OCI-LY3 (cell line): ENCODE measurements at regions not wholly inside any gene's neighbourhood (a gene's known extent, or its start where the extent isn't known, plus 50 kb on each side); places are given as distances from the start of the nearest gene placed in this dataset.
"Not testable (repeated sequence)": the region's sequence is repeated elsewhere in the genome, so short reads cannot be mapped to it uniquely, and the experiment has no call there.

Experiments
- H2AFZ ChIP-seq: fragments of 200-600, 300-600 bp; shearing (Covaris generic); 2 replicates; pipeline ENCODE4 v1.6.0; 2014; ENCODE audit warnings: antibody characterized with exemption, low read depth, low read length
- H3K27ac ChIP-seq: fragments of 200-600, 300-600 bp; sonication (generic); 2 replicates; pipeline ENCODE4 v1.5.1; 2014; ENCODE audit warnings: mild to moderate bottlenecking, low read length, moderate library complexity, mixed read lengths
- H3K27me3 ChIP-seq: fragments of 200-600, 300-600 bp; sonication (generic); 2 replicates; pipeline ENCODE4 v1.6.1; 2014; ENCODE audit warnings: low read depth, low read length, mixed read lengths
- H3K36me3 ChIP-seq: fragments of 200-600, 300-600 bp; sonication (generic); replicated peaks from 2 replicates; pipeline ENCODE3; 2014; ENCODE audit warnings: low read depth, low read length, mixed read lengths
- H3K4me1 ChIP-seq: fragments of 300-600, 200-600 bp; sonication (generic); 2 replicates; pipeline ENCODE4 v1.6.1; 2014; ENCODE audit warnings: low read length, mixed read lengths
- H3K4me2 ChIP-seq: fragments of 200-600, 300-600 bp; sonication (generic); 2 replicates; pipeline ENCODE4 v1.6.1; 2014; ENCODE audit warnings: low read length, mixed read lengths
- H3K4me3 ChIP-seq: fragments of 300-600, 200-600 bp; sonication (generic); 2 replicates; pipeline ENCODE4 v1.5.1; 2014; ENCODE audit warnings: antibody characterized with exemption, mild to moderate bottlenecking, low read length, moderate library complexity
- H3K79me2 ChIP-seq: fragments of 300-600, 200-600 bp; shearing (Covaris generic); 2 replicates; pipeline ENCODE4 v1.6.1; 2014; ENCODE audit warnings: mild to moderate bottlenecking, low read length, mixed read lengths
- H3K9ac ChIP-seq: fragments of 300-600, 200-600 bp; shearing (Covaris generic); 2 replicates; pipeline ENCODE4 v1.6.0; 2014; ENCODE audit warnings: mild to moderate bottlenecking, low read length, moderate library complexity
- H3K9me3 ChIP-seq: fragments of 200-600, 300-600 bp; shearing (Covaris generic); 2 replicates; pipeline ENCODE4 v1.6.1; 2014; ENCODE audit warnings: low read length, mixed read lengths; ENCODE audit not compliant: insufficient read depth
- H4K20me1 ChIP-seq: fragments of 200-600, 300-600 bp; sonication (generic); 2 replicates; pipeline ENCODE4 v1.6.1; 2016; ENCODE audit warnings: low read length, mixed read lengths; ENCODE audit not compliant: insufficient read depth
- EZH2phosphoT487 ChIP-seq: fragments of 200-600 bp; shearing (Covaris generic); IDR thresholded peaks from 2 replicates; pipeline ENCODE4 v1.6.1; 2018; ENCODE audit warnings: antibody characterized with exemption, mixed run types, low read depth
- TF ChIP-seq, protein P1 (sequence below): fragments of 200-600, 300-600 bp; sonication (generic); IDR thresholded peaks from 2 replicates; pipeline ENCODE4 v1.5.1; 2014; ENCODE audit warnings: antibody characterized with exemption, low read length, low read depth

DNA sequence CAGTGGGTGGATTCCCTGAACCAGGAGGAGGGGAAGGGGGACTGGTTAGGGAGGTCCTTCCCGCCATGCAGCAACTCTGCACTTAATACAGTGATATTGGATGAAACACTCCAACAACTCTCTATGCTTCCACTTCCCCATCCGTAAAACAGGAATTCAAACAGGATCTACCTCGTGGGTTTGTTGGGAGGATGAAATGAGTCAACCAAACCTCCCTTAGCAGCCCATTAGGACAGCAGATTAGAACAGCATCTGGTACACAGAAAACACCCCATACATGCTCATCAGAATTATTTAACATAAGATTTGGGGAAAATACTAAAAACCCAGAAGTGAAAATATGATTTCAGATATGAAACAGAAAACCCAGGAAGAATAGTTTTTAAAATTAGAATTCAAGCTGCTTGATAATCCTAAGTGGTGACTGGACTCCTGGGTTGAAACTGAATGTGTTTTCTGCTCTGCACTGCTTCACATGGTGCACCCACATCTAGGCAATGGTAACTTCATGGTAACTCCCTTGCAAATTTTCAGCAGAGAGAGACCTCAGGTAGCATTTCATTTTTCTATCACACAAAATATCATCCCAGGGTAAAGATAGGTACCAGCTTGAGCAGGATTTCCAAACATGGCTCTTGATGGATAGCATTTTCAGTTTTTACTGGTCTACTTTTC, 326.8 kb upstream of the FRG2C start:
- no peaks in the 10 kb centered on the region for H3K9me3 ChIP-seq
- peak overlapping the region; percentile 85 for H3K4me2 ChIP-seq
- no peaks in the 10 kb centered on the region for H4K20me1 ChIP-seq
- no peaks in the 10 kb centered on the region for H3K79me2 ChIP-seq
- H3K9ac ChIP-seq: peak overlapping the region; percentile 65; the same call in 1 of the 2 replicates
- H3K27ac ChIP-seq: peak overlapping the region; percentile 90
- 0 out of 2 replicates have a peak, but pooled peaks cover 4% of the 10 kb centered on the region for H3K27me3 ChIP-seq
- H3K4me3 ChIP-seq: peak overlapping the region; percentile 65
- no peak overlapping the region for H2AFZ ChIP-seq
- H3K4me1 ChIP-seq: peaks cover 79% of the 10 kb centered on the region
- TF ChIP-seq EZH2phosphoT487: no peak; the same call in 1 of the 2 replicates
- TF ChIP-seq, protein P1, sequence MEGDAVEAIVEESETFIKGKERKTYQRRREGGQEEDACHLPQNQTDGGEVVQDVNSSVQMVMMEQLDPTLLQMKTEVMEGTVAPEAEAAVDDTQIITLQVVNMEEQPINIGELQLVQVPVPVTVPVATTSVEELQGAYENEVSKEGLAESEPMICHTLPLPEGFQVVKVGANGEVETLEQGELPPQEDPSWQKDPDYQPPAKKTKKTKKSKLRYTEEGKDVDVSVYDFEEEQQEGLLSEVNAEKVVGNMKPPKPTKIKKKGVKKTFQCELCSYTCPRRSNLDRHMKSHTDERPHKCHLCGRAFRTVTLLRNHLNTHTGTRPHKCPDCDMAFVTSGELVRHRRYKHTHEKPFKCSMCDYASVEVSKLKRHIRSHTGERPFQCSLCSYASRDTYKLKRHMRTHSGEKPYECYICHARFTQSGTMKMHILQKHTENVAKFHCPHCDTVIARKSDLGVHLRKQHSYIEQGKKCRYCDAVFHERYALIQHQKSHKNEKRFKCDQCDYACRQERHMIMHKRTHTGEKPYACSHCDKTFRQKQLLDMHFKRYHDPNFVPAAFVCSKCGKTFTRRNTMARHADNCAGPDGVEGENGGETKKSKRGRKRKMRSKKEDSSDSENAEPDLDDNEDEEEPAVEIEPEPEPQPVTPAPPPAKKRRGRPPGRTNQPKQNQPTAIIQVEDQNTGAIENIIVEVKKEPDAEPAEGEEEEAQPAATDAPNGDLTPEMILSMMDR: no peak
- no peaks in the 10 kb centered on the region for H3K36me3 ChIP-seq

DNA sequence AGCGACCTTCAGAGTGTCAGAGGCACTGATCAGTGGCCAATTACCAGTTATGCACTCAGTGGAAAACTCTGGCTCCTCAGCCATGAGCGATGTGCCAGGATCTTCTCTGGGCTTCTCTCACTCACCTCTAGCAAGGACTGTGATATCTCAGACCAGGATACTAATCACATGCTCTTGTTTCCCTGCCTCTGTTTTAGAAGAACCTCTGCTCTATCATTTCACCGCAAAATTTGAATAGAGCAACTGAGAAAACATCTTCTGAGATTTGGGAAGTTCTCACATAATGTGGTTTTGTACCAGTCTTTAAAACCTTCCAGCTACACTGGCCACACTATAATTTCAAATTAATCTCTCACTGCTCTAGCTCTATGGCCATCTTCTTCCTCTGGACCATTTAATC, 325.8 kb upstream of the FRG2C start:
- no peak overlapping the region for H2AFZ ChIP-seq
- no peaks in the 10 kb centered on the region for H3K9me3 ChIP-seq
- TF ChIP-seq, protein P1: no peak
- no peak for TF ChIP-seq EZH2phosphoT487
- H3K4me1 ChIP-seq: peaks cover 87% of the 10 kb centered on the region
- H3K4me2 ChIP-seq: peak overlapping the region; percentile 85
- peak overlapping the region; percentile 90 for H3K27ac ChIP-seq
- H3K27me3 ChIP-seq: 0 out of 2 replicates have a peak, but pooled peaks cover 4% of the 10 kb centered on the region
- no peaks in the 10 kb centered on the region for H4K20me1 ChIP-seq
- H3K79me2 ChIP-seq: no peaks in the 10 kb centered on the region
- peak overlapping the region; percentile 65 for H3K4me3 ChIP-seq
- no peaks in the 10 kb centered on the region for H3K36me3 ChIP-seq
- H3K9ac ChIP-seq: peak overlapping the region; percentile 65

DNA sequence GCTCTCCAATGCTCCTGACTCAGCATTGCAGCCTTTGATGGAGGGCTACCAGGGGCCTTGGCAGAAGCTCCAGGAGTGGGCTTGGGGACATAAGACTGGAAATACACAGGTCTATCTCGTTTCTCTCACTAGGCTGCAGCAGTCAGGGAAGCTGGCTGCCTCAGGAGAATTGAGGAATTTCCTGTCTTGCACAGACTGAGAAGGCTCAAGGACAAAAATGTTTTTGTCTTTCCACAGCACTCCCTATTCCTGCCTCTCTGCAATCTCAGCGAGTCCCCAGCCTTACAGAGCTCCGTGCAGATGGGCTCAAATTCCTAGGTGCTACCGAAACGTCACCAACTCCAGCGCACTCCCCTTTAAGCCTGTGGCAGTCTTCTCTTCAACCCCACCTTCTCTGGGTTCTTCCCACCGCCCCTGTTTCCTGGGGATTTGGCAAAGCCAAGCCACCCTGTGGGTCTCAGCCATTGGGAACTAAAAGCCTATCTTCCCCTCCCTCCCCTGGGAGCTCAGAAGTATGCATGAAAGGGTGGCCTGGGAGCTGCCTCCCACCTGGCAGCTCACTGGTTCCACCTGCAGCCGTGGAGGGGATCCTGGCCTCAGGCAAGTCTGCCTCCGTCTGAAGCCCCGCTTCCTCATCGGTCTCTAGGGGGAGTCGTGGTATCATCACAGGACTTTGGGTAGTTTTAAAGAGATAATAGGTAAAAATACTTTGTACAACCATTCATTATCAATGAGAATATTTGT, 322.6 kb upstream of the FRG2C start:
- peaks cover 79% of the 10 kb centered on the region for H3K4me1 ChIP-seq
- no peaks in the 10 kb centered on the region for H3K79me2 ChIP-seq
- no peaks in the 10 kb centered on the region for H3K36me3 ChIP-seq
- no peaks in the 10 kb centered on the region for H3K27me3 ChIP-seq
- H3K4me3 ChIP-seq: no peak overlapping the region
- H4K20me1 ChIP-seq: no peaks in the 10 kb centered on the region
- peak overlapping the region; percentile 71 for H3K27ac ChIP-seq
- peak overlapping the region; percentile 59 for H3K4me2 ChIP-seq
- peak overlapping the region; percentile 44; the same call in 1 of the 2 replicates for H3K9ac ChIP-seq
- no peaks in the 10 kb centered on the region for H3K9me3 ChIP-seq
- H2AFZ ChIP-seq: no peak overlapping the region
- no peak for TF ChIP-seq EZH2phosphoT487
- TF ChIP-seq, protein P1: peak; percentile 45; the same call in 1 of the 2 replicates

DNA sequence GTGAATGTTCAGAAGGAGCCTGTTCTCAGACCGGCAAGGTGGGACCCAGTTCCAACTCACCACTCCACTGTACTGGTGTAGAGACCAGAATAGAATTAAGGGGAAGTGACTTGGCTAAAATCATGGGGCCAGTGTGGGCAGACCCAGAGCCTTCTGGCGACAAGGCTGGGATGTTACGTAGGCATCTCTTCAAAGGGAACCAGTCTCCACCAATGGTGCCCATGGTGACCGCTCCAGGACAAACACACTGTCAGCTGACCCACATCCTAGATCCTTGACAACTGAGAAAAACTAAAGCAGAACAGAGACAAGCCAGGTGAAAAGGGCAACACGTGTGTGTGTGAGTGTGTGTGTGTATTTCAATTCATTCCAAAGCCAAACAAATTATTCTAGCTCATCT, 321.7 kb upstream of the FRG2C start:
- no peak overlapping the region for H3K4me2 ChIP-seq
- H3K36me3 ChIP-seq: no peaks in the 10 kb centered on the region
- H3K4me1 ChIP-seq: peaks cover 69% of the 10 kb centered on the region
- H3K27ac ChIP-seq: peak overlapping the region; percentile 20; the same call in 1 of the 2 replicates
- TF ChIP-seq, protein P1: no peak
- TF ChIP-seq EZH2phosphoT487: no peak
- no peak overlapping the region for H3K9ac ChIP-seq
- no peaks in the 10 kb centered on the region for H3K27me3 ChIP-seq
- no peak overlapping the region for H2AFZ ChIP-seq
- H3K4me3 ChIP-seq: no peak overlapping the region
- no peaks in the 10 kb centered on the region for H3K9me3 ChIP-seq
- H3K79me2 ChIP-seq: no peaks in the 10 kb centered on the region
- H4K20me1 ChIP-seq: no peaks in the 10 kb centered on the region

DNA sequence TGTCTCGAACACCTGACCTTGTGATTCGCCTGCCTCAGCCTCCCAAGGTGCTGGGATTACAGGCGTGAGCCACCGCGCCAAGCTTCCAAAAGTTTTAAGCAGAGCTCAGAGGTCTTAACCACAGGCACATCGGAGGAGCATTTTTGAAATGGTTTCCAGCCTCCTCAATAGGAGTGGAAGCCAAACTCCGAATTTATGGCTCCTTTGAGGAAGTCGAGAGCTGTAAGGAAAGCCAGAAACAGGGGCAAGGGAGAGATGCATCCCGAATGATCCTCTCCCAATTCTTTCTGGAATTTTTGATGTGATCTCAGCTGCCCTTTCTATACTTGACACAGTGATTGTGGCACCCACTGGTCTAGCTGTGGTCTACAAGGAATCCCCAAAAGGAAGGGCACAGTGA, 313.6 kb upstream of the FRG2C start:
- H3K9me3 ChIP-seq, H3K4me2 ChIP-seq: not testable (repeated sequence)

More for the DNA sequence above, 313.6 kb upstream of the FRG2C start:
- H3K36me3 ChIP-seq, H2AFZ ChIP-seq, H3K27me3 ChIP-seq, H3K27ac ChIP-seq, H4K20me1 ChIP-seq, H3K9ac ChIP-seq, H3K4me3 ChIP-seq, H3K79me2 ChIP-seq, H3K4me1 ChIP-seq: not testable (repeated sequence)
